HG02840 (cell line): ENCODE measurements at regions not wholly inside any gene's neighbourhood (a gene's known extent, or its start where the extent isn't known, plus 50 kb on each side); places are given as distances from the start of the nearest gene placed in this dataset.
"Not testable (repeated sequence)": the region's sequence is repeated elsewhere in the genome, so short reads cannot be mapped to it uniquely, and the experiment has no call there.

ENCODE experiments used
- ATAC-seq: cut with Tn5 transposase; IDR thresholded peaks from one replicate; pipeline ENCODE4 v1.9.1; 2021; ENCODE audit warnings: mild to moderate bottlenecking, moderate library complexity, moderate number of reproducible peaks; ENCODE audit not compliant: unreplicated experiment, low FRiP score

DNA sequence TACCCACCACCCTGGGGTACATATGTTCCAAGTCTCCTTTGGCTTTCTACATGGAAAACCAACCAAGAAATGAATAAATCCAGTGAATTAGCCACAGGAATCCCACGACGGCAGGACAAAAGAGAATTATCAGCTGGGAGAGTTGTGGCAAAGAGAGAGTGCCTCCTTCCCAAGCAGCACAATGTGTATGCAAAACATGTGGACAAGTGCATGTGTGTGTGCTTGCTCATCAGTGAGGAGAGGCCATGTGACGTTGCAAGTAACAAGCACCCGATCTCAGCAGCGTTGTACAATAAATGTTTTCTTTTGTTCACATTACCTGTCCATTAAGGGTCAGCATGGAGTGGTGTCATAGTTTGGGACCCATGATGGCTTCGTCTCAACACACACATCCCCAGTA is 50.0 kb upstream of the EMX2 start:
- no peak for ATAC-seq

DNA sequence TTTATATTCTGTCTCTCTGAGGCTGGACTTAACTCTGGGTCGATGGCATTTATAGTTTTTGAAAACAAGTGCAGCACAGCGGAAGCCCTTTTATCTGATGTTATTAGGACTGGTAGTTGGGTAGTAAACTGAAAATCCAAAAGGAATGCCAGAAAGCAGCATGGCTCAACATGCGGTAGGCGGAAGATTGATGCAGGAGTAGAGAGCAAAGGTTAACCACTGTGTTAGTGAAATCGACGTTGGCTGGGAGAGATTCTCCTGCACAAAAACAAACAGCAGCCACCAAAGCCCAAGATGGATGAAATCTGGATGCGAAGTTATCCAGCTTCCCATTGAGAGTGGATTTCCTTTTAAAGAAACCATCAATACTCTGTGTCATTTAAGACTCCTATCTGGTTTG is 54.5 kb upstream of the EMX2 start:
- ATAC-seq, result no peak

DNA sequence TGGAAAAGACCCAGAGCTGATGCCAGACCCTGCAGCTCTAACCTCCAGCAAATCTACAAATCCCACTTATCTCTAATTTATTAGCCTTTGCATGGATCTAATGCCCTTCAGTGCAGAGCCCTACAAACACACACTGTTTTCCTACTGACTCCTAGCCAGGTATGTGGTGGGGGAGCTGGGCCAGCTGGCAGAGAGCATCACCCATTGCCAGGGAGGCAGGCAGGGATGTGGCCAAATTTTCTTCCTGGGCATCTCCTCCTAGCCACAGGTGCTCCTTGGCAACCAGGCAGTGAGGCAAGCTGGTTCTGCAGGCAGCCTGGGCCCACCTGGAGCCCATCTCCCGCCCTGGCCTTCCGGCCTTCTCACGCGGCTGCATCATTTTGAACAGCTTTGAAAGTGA is 55.9 kb upstream of the EMX2 start:
- ATAC-seq, result no peak

DNA sequence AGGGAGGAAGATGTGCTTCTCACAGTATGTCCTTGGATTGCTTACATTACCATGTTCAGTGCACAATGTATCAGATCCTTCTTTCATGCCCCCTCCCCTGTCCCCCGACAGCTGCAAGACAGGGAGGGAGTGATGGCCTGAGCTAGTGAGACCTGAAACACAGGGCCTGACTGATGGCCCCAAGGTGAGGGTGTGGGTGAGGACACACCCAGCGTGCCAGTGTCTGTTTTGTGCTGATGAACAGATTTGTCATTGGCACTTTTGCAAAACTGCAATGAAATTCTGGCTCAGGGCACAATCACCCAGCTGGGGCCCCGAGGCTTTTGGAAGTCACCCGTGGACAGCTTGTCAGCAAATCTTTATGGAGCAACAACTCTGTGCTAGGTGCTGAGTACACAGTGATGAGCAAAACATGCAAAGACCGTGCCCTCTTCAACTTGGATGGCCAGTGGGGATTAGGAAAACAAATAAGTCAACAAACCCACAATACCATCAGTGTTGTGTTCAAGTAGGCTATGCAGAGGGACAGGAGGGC is 59.4 kb upstream of the EMX2 start:
- ATAC-seq, result no peak

DNA sequence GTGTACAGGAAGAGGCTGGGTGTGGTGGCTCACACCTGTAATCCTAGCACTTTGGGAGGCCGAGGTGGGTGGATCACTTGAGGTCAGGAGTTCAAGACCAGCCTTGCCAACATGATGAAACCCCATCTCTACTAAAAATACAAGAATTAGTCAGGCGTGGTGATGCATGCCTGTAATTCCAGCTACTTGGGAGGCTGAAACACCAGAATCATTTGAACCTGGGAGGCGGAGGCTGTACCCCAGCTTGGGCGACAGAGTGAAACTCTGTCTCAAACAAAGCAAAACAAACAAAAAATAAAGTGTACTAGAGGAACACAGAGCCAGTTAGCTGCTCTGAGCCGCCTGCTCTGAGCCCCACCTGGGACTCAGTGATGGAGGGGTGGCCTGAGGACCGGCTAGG is 61.5 kb upstream of the EMX2 start:
- not testable (repeated sequence) for ATAC-seq

DNA sequence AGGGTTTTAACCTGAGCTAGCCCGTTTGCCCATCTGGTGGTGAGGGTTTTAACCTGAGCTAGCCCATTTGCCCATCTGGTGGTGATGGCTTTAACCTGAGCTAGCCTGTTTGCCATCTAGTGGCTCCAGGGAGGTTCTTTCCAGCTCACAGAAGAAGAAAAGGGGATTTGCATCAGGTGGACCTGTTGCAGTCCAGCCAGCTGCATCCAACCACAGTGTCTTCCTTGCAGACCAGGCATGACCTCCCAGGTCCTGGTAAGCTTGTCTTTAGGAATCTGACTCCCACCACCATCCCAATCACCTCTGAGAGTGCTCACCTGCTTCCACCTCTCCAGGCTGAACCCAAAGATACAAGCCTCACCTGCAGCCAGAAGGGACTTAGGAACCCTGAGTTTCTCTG is 62.4 kb upstream of the EMX2 start:
- ATAC-seq, result no peak

DNA sequence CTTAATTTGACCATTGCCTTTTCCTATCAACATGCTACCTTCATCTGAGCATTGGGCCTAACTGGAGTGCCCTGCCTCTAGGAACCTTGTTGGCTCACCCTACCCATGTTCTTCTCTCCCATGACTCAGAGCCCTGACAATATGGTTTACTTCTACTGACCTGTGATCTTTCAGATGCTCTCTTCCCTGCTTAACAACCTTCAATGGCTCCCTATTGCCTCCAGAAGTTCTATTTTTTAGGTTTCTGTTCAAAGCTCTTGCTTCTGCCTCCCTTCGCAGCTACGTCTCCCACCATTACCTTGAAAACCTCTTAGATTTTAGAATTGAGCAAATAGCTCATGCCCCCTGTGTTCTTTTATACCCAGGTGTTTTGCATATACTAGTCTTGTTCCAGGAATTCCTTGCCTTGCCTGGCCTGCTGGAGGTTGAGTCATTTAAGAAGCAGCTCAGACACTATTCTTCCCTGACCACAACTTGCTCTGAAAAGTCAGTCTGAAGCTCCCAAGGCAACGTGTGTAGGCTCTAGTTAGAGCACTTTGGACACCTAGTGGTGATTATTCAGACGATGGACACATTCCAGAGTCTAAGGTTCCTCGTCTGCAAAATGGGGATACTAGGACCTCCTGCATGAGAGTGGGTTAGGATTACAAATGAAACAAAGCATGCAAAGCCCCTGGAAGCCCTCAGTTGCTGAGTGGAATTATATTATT is 64.4 kb upstream of the EMX2 start:
- no peak for ATAC-seq

DNA sequence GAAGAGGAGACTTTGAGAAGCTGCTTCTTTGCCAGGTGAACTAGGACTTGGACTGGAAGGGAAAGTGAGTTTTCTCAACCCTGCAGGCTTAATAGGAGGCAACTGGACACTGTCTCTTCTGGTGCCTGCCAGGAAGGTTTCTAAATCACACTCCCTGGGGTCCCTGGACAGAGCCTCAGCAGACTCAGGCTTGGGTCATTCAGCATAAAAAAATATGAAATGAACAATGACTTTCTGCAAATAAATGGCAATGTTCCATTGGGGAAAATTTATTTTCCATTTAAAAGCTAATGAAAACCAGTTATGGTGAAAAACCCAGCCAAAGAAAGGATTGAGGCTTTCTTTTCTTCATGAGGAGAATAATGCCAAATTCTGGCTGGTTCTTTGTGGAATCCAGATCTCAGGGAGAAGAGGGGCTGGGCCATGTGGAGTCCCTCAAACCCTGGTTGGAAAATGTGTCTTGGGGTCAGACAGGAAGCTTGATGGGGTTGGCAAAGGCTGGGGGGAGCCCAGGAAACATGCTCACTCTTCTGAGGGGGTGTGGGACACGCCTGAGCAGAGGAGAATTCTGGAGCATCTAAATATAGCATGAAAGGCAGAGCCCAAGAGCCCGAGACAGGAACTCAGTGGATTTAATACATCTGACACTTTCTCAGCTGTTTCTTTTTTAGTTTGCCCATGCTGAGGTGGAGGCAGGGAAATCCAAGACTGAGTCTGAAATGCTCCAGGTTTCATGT is 65.2 kb upstream of the EMX2 start:
- no peak for ATAC-seq

DNA sequence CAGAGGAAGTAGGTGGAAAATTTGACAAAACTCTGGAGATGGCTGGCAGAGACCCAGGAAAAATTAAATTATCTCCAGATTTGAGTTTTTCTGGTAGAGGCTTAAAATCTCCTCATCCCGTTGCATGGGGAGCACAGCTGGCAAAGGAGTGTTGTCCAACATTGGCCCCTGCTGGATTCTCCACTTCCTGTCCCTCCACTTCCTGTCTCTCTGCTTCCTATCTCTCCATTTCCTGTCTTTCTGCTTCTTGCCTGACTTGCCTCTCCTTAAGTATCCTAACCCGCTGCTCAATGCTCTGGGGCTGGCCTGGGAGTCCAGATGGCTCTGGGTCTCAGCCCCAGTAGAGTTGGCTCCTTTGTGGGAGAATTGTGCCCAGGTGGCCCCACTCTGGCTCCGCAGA is 65.8 kb upstream of the EMX2 start:
- no peak for ATAC-seq

DNA sequence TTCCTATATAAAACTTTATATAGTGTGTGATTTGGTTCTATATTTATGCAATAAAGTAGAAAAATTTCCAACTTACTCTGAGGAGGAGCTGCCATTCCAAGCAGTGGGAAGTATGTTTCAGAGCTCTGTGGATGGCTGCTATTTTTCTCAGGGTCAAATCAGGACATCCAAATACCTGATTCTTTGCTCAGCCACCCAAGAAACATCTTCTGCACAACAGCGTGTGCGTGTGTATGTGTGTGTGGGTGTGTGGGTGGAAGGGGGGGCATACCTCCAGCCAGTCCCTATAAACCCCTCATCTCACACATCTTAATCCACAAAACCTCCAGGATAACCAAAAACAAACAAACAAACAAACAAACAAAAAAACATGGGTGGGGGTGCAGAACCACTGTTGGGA is 66.3 kb upstream of the EMX2 start:
- ATAC-seq, result no peak

DNA sequence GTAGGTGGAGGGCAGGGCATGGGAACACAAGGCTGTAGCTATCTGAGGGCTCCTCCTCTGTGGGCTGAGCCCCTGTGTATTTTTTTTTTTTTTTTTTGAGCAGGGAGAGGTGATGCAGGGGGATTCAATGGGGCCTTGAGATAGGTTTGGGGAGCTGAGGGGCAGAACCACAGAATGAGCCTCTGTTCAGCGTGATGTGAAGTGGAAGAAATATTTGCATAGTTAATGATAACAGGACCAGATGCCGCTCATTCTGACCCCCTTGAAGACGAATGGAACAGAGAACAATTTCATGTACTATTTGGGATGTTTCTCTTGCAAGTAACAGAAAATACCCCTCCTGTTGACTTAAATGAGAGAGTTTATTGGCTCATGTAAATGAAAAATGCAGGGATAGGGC is 69.7 kb upstream of the EMX2 start:
- ATAC-seq, result peak; percentile 63

DNA sequence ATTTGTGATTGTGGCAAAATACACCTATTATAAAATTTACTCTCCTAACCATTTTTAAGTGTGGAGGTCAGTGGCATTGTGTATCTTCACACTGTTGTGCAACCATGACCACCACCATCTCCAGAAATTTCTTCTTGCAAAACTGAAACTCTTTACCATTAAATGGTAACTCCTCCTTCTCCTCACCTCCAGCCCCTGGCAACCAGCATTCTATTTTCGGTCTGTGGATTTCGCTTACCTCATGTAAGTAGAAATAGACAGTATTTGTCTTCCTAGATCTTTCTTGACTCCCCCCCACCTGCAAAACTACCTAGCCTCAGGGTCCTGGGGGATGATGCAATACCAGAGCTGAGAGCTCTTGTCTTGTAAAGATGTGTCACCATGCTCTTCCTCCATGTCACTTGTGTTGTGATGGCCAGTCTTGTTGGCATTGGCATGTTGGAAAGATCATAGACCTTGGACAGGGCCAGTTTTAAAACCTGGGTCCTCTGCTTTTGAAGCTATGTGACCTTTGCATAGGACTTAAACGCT is 71.1 kb upstream of the EMX2 start:
- ATAC-seq, result no peak

DNA sequence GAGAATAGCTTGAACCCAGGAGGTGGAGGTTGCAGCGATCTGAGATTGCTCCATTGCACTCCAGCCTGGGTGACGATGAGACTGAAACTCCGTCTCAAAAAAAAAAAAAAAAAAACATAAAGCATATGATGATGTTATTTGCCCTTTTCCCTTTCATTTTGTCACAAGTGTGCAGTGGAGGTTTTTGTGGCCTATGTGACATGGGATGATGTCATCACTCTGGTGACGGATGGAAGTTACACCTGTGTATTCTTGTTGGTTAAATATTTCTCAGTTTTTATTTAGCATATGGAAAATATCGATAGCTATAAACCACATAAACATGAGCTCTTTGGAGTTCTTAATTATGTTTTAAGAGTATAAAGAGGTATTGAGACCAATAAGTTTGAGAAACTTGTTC is 71.8 kb upstream of the EMX2 start:
- no peak for ATAC-seq

DNA sequence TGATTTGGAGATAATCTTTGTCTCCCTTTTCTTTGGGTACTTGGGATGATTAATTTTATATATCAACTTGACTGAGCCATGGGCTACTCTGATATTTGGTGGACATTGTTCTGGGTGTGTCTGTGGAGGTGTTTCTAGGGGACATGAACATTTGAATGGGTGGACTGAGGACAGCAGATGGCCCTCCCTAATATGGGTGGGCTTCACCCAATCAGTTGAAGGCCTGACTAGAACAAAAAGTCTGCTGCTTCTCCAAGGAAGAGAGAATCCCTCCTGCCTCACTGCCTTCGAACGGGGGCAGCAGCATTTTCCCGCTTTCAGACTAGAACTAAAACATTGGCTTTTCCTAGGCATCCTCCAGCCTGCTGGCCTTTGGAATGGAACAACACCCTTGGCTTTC is 73.9 kb upstream of the EMX2 start:
- ATAC-seq, result no peak

DNA sequence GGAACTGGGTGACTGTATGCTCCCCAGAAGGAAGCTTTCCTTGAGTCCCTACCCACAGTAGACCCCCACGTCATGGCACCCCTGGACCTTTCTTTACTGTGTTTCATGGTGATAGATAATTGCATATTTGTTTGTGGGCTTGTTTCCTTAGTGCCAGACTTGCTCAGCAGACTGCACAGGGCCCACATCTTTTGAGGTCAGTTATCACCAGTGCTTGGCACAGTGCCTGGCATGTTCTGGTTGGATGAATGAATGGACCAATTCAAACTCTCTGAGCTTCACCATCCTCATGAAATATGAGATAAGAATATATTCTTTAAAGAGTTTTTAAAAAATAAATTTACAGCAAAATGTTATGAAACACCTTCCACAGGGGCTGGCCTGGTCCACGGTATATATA is 78.4 kb upstream of the EMX2 start:
- no peak for ATAC-seq

DNA sequence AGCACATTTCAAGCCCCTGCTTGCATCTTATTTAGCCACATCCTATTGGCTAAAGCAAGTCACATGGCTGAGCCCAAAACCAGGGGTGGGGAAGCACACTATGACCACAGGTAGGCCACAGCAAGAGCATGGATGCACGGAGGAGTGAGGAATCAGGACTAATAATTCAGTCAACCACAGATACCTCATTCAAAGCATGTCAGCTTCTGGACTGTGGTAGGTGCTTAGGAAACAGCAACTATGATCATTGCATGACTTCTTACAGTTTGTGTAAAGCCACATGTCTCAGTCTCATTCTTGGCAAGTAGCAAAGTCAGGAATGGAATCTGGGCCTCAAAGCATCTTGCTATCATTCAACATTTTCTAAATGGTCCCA is 79.0 kb upstream of the EMX2 start:
- no peak for ATAC-seq

DNA sequence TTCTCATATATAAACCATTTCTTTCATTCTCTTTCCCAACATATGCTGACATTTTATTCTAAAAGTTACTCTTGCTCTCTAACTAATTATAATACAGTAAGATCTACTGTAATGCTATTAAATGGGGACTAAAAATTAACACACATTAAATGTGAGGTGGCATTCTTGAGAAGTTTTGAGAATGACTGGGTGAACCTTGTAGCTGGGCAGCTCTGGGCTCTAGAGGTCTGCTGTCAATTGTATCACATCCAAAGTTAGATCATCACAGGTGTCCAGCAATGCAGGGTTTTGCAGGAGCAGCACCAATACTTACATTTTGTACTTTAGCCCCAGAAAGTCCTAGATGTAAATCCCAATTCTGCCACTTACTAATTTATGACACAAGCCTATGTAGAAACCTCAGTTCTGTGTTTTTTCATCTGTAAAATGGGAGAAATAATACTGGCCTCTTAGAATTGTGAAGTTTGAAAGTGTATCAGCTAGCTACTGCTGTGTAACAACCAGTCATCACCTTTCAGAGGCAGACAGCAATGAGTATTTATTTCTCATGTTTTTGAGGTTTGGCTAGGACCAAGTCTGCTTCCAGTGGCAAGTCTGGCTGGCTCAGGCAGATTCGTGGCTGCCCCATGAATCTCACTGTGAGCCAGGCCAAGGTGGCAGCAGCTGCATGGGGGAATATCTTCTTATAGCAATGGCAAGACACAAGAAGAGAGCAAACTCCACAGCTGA is 79.6 kb upstream of the EMX2 start:
- no peak for ATAC-seq

DNA sequence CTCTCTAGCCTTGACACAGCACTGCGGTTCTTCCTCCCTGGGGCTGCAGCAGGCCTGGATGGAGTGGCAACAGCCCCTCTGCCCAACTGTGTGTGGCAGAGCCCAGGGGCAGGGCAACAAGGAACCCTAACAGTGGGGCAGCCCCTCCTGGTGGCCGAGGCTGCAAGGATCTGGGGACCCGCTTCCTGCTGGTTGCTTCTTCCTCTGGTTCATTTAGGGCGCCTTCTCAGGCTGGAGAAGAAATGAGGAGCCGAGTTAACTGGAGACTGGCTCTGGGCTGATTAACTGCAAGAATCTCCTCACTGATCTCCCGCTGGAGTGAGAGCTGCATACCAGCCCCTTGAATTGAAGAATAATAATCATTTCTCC is 80.1 kb upstream of the EMX2 start:
- ATAC-seq, result no peak

DNA sequence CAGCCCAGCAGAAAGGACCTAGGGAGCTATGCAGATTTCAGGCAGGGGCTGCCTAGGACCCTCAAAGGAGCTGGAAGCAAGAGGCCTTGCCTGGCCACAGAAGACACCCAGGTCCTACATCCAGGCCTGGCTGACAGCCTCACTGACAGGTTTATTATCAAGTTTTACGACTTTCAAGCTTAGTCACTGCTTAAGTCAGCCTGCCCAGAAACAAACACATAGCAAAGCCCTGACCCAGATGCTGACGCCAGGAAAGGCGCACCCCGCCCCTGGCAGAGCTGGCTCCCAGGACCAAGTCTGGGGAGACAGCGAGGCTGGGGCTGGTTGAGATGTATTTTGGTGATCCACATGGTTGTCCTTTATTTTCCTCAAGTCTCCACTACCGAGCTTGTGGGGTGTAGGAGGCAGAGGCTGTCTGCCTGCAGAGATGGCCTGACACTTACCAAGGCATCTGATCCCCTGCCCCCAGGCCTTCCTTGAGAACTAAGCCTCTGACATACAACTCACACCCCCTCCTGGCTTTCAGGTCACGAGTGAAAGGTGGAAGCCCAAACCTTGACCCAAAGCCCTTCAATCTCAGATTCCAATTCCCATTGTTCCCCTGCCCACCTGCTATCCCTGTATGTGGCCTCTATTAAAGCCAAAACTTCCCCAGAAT is 80.7 kb upstream of the EMX2 start:
- no peak for ATAC-seq

DNA sequence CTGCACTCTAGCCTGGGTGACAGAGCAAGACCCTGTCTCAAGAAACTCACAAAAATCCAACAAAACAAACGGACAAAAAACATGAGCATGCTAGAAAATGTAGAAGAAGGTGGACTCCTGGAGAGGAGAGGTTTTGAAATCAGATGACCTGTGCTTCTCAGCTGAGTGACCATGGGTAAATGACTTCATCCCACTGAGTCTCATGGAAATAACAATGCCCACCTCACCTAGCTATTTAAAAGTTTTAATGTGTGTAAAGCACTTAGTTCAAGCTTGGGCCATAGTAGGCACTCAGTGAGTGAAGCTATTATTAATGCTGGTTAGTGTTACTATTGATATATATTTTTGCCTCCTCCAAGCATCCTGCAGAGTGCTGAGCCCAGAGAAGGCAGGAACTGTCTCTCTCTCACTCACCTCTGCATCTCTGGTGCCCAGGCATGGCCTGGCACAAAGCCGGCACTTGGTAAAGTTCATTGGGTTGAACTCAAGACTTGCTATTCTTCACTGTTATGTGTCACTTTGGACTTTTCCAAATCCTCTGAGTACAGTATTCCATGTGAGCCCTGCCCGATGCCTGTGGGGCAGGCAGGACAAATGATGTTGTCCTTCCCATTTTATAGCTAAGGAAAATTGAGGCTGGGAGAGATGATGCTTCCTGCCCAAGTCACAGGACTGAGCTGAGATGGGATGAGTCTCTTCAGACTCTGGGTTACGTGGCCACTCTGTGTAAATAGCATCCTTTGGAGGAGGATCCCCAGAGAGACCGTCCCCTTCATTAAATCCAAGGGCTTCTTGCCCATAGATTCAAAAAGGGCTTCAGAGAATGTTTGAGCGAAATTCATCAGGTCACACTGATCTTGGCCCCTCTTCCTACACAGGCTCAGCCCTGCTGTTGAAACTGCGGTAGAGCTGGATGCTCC is 81.4 kb upstream of the EMX2 start:
- ATAC-seq, result no peak
